Stomach (tissue), 8 donors: ENCODE measurements at regions not wholly inside any gene's neighbourhood (a gene's known extent, or its start where the extent isn't known, plus 50 kb on each side); places are given as distances from the start of the nearest gene placed in this dataset.
"Not testable (repeated sequence)": the region's sequence is repeated elsewhere in the genome, so short reads cannot be mapped to it uniquely, and the experiment has no call there.

Source experiments
- DNase-seq, 2 donors: peaks; one replicate each; pipeline versions ENCODE4 v3.0.0 to v3.0.0-alpha.2; 2013 to 2019
- H3K27ac ChIP-seq, 5 donors: fragments of 200-600 bp in 4 of 5; sonication (generic) in 4 of 5; one replicate each; pipeline ENCODE4 v1.5.1; 2013 to 2019; ENCODE audit warnings: mild to moderate bottlenecking in 1 of 5, moderate library complexity in 1 of 5
- H3K27me3 ChIP-seq, 3 donors: fragments of 200-600 bp; sonication (generic); one replicate each; pipeline ENCODE4 v1.5.1; 2017 to 2019; ENCODE audit warnings: mixed run types in 1 of 3
- H3K36me3 ChIP-seq, 4 donors: fragments of 200-600 bp; sonication (generic); 1 replicate in 3 of 4; 2 replicates in 1 of 4; pipeline ENCODE4 v1.5.1; 2016 to 2019
- H3K4me1 ChIP-seq, 4 donors: fragments of 200-600 bp; sonication (generic); one replicate each; pipeline ENCODE4 v1.5.1; 2016 to 2019
- H3K4me3 ChIP-seq, 4 donors: fragments of 200-600 bp; sonication (generic) in 3 of 4; one replicate each; pipeline ENCODE4 v1.5.1; 2016 to 2019; ENCODE audit warnings: mild to moderate bottlenecking in 1 of 4
- H3K9me3 ChIP-seq, 4 donors: fragments of 200-600 bp; sonication (generic); one replicate each; pipeline ENCODE4 v1.5.1; 2016 to 2019
- CTCF ChIP-seq, 7 experiments: fragments of 450-650 bp in 4 of 7; fragments of 200-600 bp in 3 of 7; sonication (generic) in 3 of 7; IDR thresholded peaks; one replicate each; pipeline ENCODE4 v1.5.1; 2016 to 2019; ENCODE audit warnings: antibody characterized with exemption in 7 of 7, control low read depth in 2 of 7, mild to moderate bottlenecking in 1 of 7
- EP300 ChIP-seq: sonication (generic); formaldehyde crosslinking; IDR thresholded peaks from one replicate; pipeline ENCODE4 v1.6.1; 2017; ENCODE audit warnings: antibody characterized with exemption
- POLR2A ChIP-seq, 4 donors: fragments of 450-650 bp; IDR thresholded peaks; one replicate each; pipeline ENCODE4 v1.6.1; 2016; ENCODE audit warnings: antibody characterized with exemption in 4 of 4, control low read depth in 2 of 4, mild to moderate bottlenecking in 1 of 4, moderate library complexity in 1 of 4
- POLR2AphosphoS5 ChIP-seq, 3 donors: sonication (generic); formaldehyde crosslinking; IDR thresholded peaks; one replicate each; pipeline ENCODE4 v1.6.1; 2016; ENCODE audit warnings: antibody characterized with exemption in 3 of 3
- WGBS, 5 donors: extraction: QIAGEN DNeasy Blood & Tissue Kit in 3 of 5; methylation state at CpG; one replicate each; pipeline versions ENCODE4 v1.1.5 to v1.1.7; 2013 to 2018; 5-methylcytosine and 5-hydroxymethylcytosine counted together
- intact Hi-C: fragments of 100-400 bp; cut with DNase I; formaldehyde crosslinking; loops from one replicate; pipeline ENCODE4 v1.15.1; 2023; ENCODE audit warnings: low total_unique reads
- donor health status: healthy with polysubstance abuse.
- donor health status: Bipolar disorder and iron deficiency.
- donor health status: healthy.

GRCh38 chr21:7933923-7934322 lies 2587.5 kb upstream of the TPTE start:
- Histone ChIP-seq H3K4me1 (no peaks in the 10 kb centered on the region), H3K4me3 (no peak overlapping the region), H3K36me3 (no peaks in the 10 kb centered on the region), H3K9me3 (peaks cover 0 to 69% (median 27%) of the 10 kb centered on the region in 4 donors), H3K27me3 (no peaks in the 10 kb centered on the region), H3K27ac (no peak overlapping the region)
- intact Hi-C loops, result no loop called here
- 73 to 79% (median 77%) methylated on average over 15 of the region's 15 CpGs for WGBS, 5 donors
- TF ChIP-seq POLR2A (IDR thresholded peaks at IDR 0.05) (no peak), EP300 (no peak), CTCF (IDR thresholded peaks at IDR 0.05) (no peak), POLR2AphosphoS5 (IDR thresholded peaks at IDR 0.05) (no peak)
- no peak for DNase-seq

- peaks cover 0 to 87% (median 36%) of the 10 kb centered on the region in 4 donors for H3K9me3 ChIP-seq
- 72 to 83% (median 81%) methylated on average over 13 of the region's 13 CpGs for WGBS, 5 donors
- intact Hi-C loops, result not testable (repeated sequence)
These were observed 2584.1 kb upstream of the TPTE start for GRCh38 chr21:7937297-7937696.

GRCh38 chr21:7938223-7938622 lies 2583.2 kb upstream of the TPTE start:
- H3K4me1 ChIP-seq, DNase-seq, H3K36me3 ChIP-seq, H3K27me3 ChIP-seq, H3K27ac ChIP-seq, H3K4me3 ChIP-seq, intact Hi-C loops: not testable (repeated sequence)
- 72 to 76% (median 75%) methylated on average over 9 of the region's 9 CpGs for WGBS, 5 donors
- H3K9me3 ChIP-seq, result peaks cover 0 to 96% (median 37%) of the 10 kb centered on the region in 4 donors

More at GRCh38 chr21:7937297-7937696, 2584.1 kb upstream of the TPTE start:
- not testable (repeated sequence) for DNase-seq, H3K27me3 ChIP-seq, H3K4me1 ChIP-seq, H3K36me3 ChIP-seq, H3K4me3 ChIP-seq, H3K27ac ChIP-seq

- DNase-seq, H3K36me3 ChIP-seq, H3K4me1 ChIP-seq, intact Hi-C loops, H3K4me3 ChIP-seq, H3K27ac ChIP-seq, H3K27me3 ChIP-seq: not testable (repeated sequence)
- peaks cover 0 to 100% (median 27%) of the 10 kb centered on the region in 4 donors for H3K9me3 ChIP-seq
- 75 to 84% (median 81%) methylated on average over 12 of the region's 12 CpGs for WGBS, 5 donors
These were observed 2580.0 kb upstream of the TPTE start for GRCh38 chr21:7941432-7941831.

- peaks cover 0 to 100% (median 30%) of the 10 kb centered on the region in 4 donors for H3K9me3 ChIP-seq
- H3K36me3 ChIP-seq, H3K27ac ChIP-seq, H3K4me3 ChIP-seq, H3K4me1 ChIP-seq, DNase-seq, H3K27me3 ChIP-seq, intact Hi-C loops: not testable (repeated sequence)
- WGBS, 5 donors, result 72 to 79% (median 75%) methylated on average over 15 of the region's 15 CpGs
These were observed 2579.2 kb upstream of the TPTE start for GRCh38 chr21:7942219-7942618.

- H3K27ac ChIP-seq, intact Hi-C loops, DNase-seq, H3K36me3 ChIP-seq, H3K4me1 ChIP-seq, H3K4me3 ChIP-seq, H3K27me3 ChIP-seq: not testable (repeated sequence)
- peaks cover 0 to 100% (median 30%) of the 10 kb centered on the region in 4 donors for H3K9me3 ChIP-seq
- WGBS, 5 donors, result 76 to 80% (median 76%) methylated on average over 8 of the region's 8 CpGs
These were observed 2577.8 kb upstream of the TPTE start for GRCh38 chr21:7943534-7943933.

GRCh38 chr21:7947422-7947821 lies 2574.0 kb upstream of the TPTE start:
- no peaks in the 10 kb centered on the region for H3K4me1 ChIP-seq
- intact Hi-C loops, result no loop called here
- peaks cover 0 to 100% (median 29%) of the 10 kb centered on the region in 4 donors for H3K9me3 ChIP-seq
- TF ChIP-seq POLR2A (IDR thresholded peaks at IDR 0.05) (no peak), POLR2AphosphoS5 (IDR thresholded peaks at IDR 0.05) (no peak), EP300 (no peak), CTCF (IDR thresholded peaks at IDR 0.05) (no peak)
- no peak overlapping the region for H3K4me3 ChIP-seq
- H3K27me3 ChIP-seq, result no peaks in the 10 kb centered on the region
- 49 to 61% (median 56%) methylated on average over 4 of the region's 4 CpGs for WGBS, 5 donors
- no peak overlapping the region for H3K27ac ChIP-seq
- no peak for DNase-seq
- H3K36me3 ChIP-seq, result no peaks in the 10 kb centered on the region

GRCh38 chr21:7948727-7949126 lies 2572.7 kb upstream of the TPTE start:
- H3K4me1 ChIP-seq, intact Hi-C loops, H3K36me3 ChIP-seq, DNase-seq, H3K4me3 ChIP-seq, H3K27ac ChIP-seq, H3K27me3 ChIP-seq: not testable (repeated sequence)
- H3K9me3 ChIP-seq, result peaks cover 0 to 100% (median 31%) of the 10 kb centered on the region in 4 donors
- 69 to 76% (median 74%) methylated on average over 7 of the region's 7 CpGs for WGBS, 5 donors

- peaks cover 0 to 100% (median 31%) of the 10 kb centered on the region in 4 donors for H3K9me3 ChIP-seq
- H3K27me3 ChIP-seq, H3K4me3 ChIP-seq, H3K36me3 ChIP-seq, H3K4me1 ChIP-seq, H3K27ac ChIP-seq, DNase-seq, intact Hi-C loops: not testable (repeated sequence)
- 40 to 48% (median 42%) methylated on average over 6 of the region's 6 CpGs for WGBS, 5 donors
These were observed 2571.5 kb upstream of the TPTE start for GRCh38 chr21:7949882-7950281.
